ENCODE measurements at regions not wholly inside any gene's neighbourhood (a gene's known extent, or its start where the extent isn't known, plus 50 kb on each side); places are given as distances from the start of the nearest gene placed in this dataset.

DNA sequence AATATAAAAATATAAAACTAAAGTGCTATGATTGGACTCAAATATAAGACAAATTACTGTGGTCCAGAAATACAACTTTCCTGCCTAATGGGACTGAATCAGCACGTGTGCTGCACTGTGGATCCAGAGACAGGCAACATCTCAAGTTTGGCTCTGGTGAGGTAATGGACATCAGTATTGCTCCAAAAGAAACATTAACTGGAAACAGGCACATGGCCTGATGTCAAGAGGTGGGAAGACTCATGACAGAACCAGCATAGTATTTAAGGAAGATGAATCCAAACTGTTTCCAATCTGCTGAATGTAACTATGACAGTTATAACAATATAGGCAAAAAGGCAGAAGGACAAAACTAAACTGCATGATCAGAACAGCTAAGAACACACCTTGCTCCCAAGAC is 354.6 kb downstream of the FSIP2 start:
- TF ChIP-seq, protein P1, sequence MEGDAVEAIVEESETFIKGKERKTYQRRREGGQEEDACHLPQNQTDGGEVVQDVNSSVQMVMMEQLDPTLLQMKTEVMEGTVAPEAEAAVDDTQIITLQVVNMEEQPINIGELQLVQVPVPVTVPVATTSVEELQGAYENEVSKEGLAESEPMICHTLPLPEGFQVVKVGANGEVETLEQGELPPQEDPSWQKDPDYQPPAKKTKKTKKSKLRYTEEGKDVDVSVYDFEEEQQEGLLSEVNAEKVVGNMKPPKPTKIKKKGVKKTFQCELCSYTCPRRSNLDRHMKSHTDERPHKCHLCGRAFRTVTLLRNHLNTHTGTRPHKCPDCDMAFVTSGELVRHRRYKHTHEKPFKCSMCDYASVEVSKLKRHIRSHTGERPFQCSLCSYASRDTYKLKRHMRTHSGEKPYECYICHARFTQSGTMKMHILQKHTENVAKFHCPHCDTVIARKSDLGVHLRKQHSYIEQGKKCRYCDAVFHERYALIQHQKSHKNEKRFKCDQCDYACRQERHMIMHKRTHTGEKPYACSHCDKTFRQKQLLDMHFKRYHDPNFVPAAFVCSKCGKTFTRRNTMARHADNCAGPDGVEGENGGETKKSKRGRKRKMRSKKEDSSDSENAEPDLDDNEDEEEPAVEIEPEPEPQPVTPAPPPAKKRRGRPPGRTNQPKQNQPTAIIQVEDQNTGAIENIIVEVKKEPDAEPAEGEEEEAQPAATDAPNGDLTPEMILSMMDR (IDR thresholded peaks at IDR 0.05; ENCODE audit: insufficient read depth, low read depth, low read length), result no peak
- no peak for DNase-seq (ENCODE audit: low read depth)
- no peak overlapping the region for H3K4me3 ChIP-seq (ENCODE audit: low read depth, low read length)

DNA sequence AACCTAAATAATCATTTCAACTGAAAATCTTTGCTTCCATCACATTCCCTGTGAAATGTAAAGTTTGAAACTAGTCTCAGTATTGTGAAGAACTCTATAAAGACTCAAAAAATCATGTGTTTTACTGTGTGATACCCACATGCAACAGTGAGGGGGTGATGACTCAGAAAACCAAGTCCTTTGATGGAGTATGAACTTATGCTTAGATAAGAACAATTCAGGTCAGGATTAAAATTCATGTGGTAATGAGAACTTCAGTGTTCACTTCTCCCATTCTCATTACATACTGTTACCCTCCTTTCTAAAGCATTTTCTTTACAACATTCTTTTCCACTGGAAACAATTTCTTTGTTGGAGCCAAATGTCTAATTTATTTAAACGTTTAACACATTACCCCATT is 360.2 kb downstream of the FSIP2 start:
- H3K4me3 ChIP-seq (ENCODE audit: low read depth, low read length), result no peak overlapping the region
- TF ChIP-seq, protein P1 (IDR thresholded peaks at IDR 0.05; ENCODE audit: insufficient read depth, low read depth, low read length), result no peak
- DNase-seq (ENCODE audit: low read depth), result no peak

DNA sequence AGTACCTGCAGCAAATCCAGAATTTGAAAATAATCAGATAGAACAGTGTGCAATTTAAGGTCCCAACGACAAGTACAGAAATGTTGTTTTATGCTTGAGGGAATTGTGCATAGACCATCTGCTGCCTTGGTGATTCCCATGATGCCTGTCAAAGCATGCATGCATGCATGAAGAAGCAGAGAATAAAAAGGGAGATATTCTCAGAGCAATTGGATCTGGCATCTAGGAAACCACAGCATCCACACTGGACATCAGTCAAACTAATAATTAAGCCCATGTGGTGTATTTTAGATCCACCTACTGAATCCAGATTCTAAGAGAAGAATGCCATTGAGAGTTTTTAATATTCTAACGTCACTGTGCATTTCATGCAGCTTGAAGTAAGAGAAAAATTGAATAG is 361.2 kb downstream of the FSIP2 start:
- TF ChIP-seq, protein P1 (IDR thresholded peaks at IDR 0.05; ENCODE audit: insufficient read depth, low read depth, low read length), result no peak
- DNase-seq (ENCODE audit: low read depth), result no peak
- H3K4me3 ChIP-seq (ENCODE audit: low read depth, low read length), result no peak overlapping the region

DNA sequence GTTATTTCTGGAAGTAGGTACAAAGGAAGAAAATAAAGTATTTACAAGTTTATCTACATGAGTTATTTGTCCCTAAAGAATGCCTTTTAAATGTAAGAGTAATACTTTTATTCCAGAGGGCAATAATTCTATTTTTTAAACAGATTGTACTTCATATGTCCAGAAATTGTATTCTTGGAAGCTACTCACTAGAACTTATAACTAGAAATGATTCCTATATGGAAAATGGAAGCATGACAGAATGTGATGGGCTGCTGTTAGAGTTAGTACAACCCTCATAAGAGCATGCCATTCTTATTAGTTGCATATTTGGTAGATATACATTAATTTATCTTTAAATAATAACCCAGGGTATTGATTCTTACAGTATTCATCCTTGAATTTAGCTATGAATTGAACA is 362.0 kb downstream of the FSIP2 start:
- TF ChIP-seq, protein P1 (IDR thresholded peaks at IDR 0.05; ENCODE audit: insufficient read depth, low read depth, low read length), result no peak
- no peak overlapping the region for H3K4me3 ChIP-seq (ENCODE audit: low read depth, low read length)

GRCh38 chr2:186101616-186102015 is 363.0 kb downstream of the FSIP2 start:
- TF ChIP-seq, protein P1 (IDR thresholded peaks at IDR 0.05; ENCODE audit: insufficient read depth, low read depth, low read length), result no peak
- DNase-seq (ENCODE audit: low read depth), result no peak
- no peak overlapping the region for H3K4me3 ChIP-seq (ENCODE audit: low read depth, low read length)

More for the DNA sequence above, 362.0 kb downstream of the FSIP2 start:
- no peak for DNase-seq (ENCODE audit: low read depth)

- DNase-seq (ENCODE audit: low read depth), result no peak
- TF ChIP-seq, protein P1 (IDR thresholded peaks at IDR 0.05; ENCODE audit: insufficient read depth, low read depth, low read length), result no peak
- H3K4me3 ChIP-seq (ENCODE audit: low read depth, low read length), result no peak overlapping the region
Measured at GRCh38 chr2:186103276-186103675, 364.7 kb downstream of the FSIP2 start.

GRCh38 chr2:186105016-186105724 is 366.6 kb downstream of the FSIP2 start:
- H3K4me3 ChIP-seq (ENCODE audit: low read depth, low read length), result no peak overlapping the region
- TF ChIP-seq, protein P1 (IDR thresholded peaks at IDR 0.05; ENCODE audit: insufficient read depth, low read depth, low read length), result no peak
- no peak for DNase-seq (ENCODE audit: low read depth)
